Endodermal cell (in vitro differentiated cells): ENCODE measurements at regions not wholly inside any gene's neighbourhood (a gene's known extent, or its start where the extent isn't known, plus 50 kb on each side); places are given as distances from the start of the nearest gene placed in this dataset.

Experiments used
- DNase-seq: peaks from one replicate; pipeline ENCODE4 v3.0.0-alpha.2; 2017
- H3K27ac ChIP-seq: 2 replicates; pipeline ENCODE4 v1.5.1; 2013; ENCODE audit warnings: mild to moderate bottlenecking, low read depth, low read length, moderate library complexity
- H3K27me3 ChIP-seq: 2 replicates; pipeline ENCODE4 v1.6.1; 2013; ENCODE audit warnings: mild to moderate bottlenecking, low read length, moderate library complexity; ENCODE audit not compliant: insufficient read depth, control insufficient read depth, poor library complexity, severe bottlenecking
- H3K36me3 ChIP-seq: 2 replicates; pipeline ENCODE4 v1.7.0; 2013; ENCODE audit warnings: mild to moderate bottlenecking, low read length, moderate library complexity; ENCODE audit not compliant: control insufficient read depth, insufficient read depth
- H3K4me1 ChIP-seq: one replicate; pipeline ENCODE4 v1.7.0; 2013; ENCODE audit warnings: low read length; ENCODE audit not compliant: control insufficient read depth, insufficient read depth
- H3K4me3 ChIP-seq: 2 replicates; pipeline ENCODE4 v1.5.1; 2013; ENCODE audit warnings: mild to moderate bottlenecking, low read length, moderate library complexity
- H3K9ac ChIP-seq: 2 replicates; pipeline ENCODE4 v1.6.1; 2013; ENCODE audit warnings: mild to moderate bottlenecking, low read length, moderate library complexity; ENCODE audit not compliant: poor library complexity, severe bottlenecking; ENCODE audit errors: extremely low read depth
- H3K9me3 ChIP-seq: 2 replicates; pipeline ENCODE4 v1.6.1; 2013; ENCODE audit warnings: mild to moderate bottlenecking, low read length, moderate library complexity; ENCODE audit not compliant: control insufficient read depth
- H3K27ac Mint-ChIP-seq: 2 replicates; pipeline ENCODE4 v1.8.0; 2020; ENCODE audit warnings: mixed read lengths
- H3K27me3 Mint-ChIP-seq: 2 replicates; pipeline ENCODE4 v1.8.0; 2021; ENCODE audit warnings: mild to moderate bottlenecking, mixed read lengths; ENCODE audit not compliant: insufficient read depth
- H3K36me3 Mint-ChIP-seq: 2 replicates; pipeline ENCODE4 v1.8.0; 2020; ENCODE audit warnings: low read depth, mixed read lengths
- H3K4me1 Mint-ChIP-seq: 2 replicates; pipeline ENCODE4 v1.8.0; 2020; ENCODE audit warnings: mixed read lengths
- H3K4me3 Mint-ChIP-seq: 2 replicates; pipeline ENCODE4 v1.8.0; 2020; ENCODE audit warnings: mild to moderate bottlenecking, moderate library complexity, mixed read lengths
- H3K9me3 Mint-ChIP-seq: 2 replicates; pipeline ENCODE4 v1.8.0; 2020; ENCODE audit warnings: mild to moderate bottlenecking, mixed read lengths
- CTCF ChIP-seq: fragments of 200-600 bp; sonication (generic); conservative IDR thresholded peaks from 2 replicates; pipeline ENCODE4 v1.5.0; 2021; ENCODE audit warnings: antibody characterized with exemption, mild to moderate bottlenecking
- WGBS, 2 experiments: methylation state at CpG; one replicate each; pipeline versions ENCODE4 v1.1.5 to v1.1.7; 2013; ENCODE audit warnings: missing lambda C conversion rate in 2 of 2, mixed read lengths in 1 of 2; ENCODE audit not compliant: insufficient coverage in 1 of 2, insufficient read length in 1 of 2; 5-methylcytosine and 5-hydroxymethylcytosine counted together

- H3K4me3 Mint-ChIP-seq, result no peak overlapping the region
- H3K4me3 ChIP-seq, result no peak overlapping the region
- no peaks in the 10 kb centered on the region for H3K9me3 ChIP-seq
- H3K27me3 Mint-ChIP-seq, result peaks cover 2% of the 10 kb centered on the region
- peaks cover 6% of the 10 kb centered on the region for H3K27me3 ChIP-seq
- H3K9me3 Mint-ChIP-seq, result no peaks in the 10 kb centered on the region
- no peaks in the 10 kb centered on the region for H3K4me1 ChIP-seq
- peaks cover 25% of the 10 kb centered on the region for H3K4me1 Mint-ChIP-seq
- H3K9ac ChIP-seq, result no peak overlapping the region
- peak; percentile 32 for DNase-seq
- 83 to 100% methylated on average over 2 of the region's 2 CpGs for WGBS, 2 experiments
- no peaks in the 10 kb centered on the region for H3K36me3 Mint-ChIP-seq
- TF ChIP-seq CTCF, result no peak
- H3K36me3 ChIP-seq, result no peaks in the 10 kb centered on the region
- H3K27ac ChIP-seq, result no peak overlapping the region
- H3K27ac Mint-ChIP-seq, result no peak overlapping the region
Observed at GRCh38 chr9:73243078-73243477, 91.4 kb downstream of the ANXA1 start.

- no peak overlapping the region for H3K4me3 ChIP-seq
- Mint-ChIP-seq H3K4me3 (no peak overlapping the region), H3K27me3 (no peaks in the 10 kb centered on the region), H3K27ac (no peak overlapping the region), H3K9me3 (peaks cover 14% of the 10 kb centered on the region), H3K36me3 (no peaks in the 10 kb centered on the region), H3K4me1 (no peaks in the 10 kb centered on the region)
- H3K9me3 ChIP-seq, result no peaks in the 10 kb centered on the region
- H3K36me3 ChIP-seq, result no peaks in the 10 kb centered on the region
- 92 to 94% methylated on average over 4 to 12 of the region's 13 CpGs for WGBS, 2 experiments
- no peak for TF ChIP-seq CTCF
- H3K9ac ChIP-seq, result no peak overlapping the region
- H3K27me3 ChIP-seq, result no peaks in the 10 kb centered on the region
- no peak overlapping the region for H3K27ac ChIP-seq
- no peaks in the 10 kb centered on the region for H3K4me1 ChIP-seq
- DNase-seq, result no peak
Observed at GRCh38 chr9:73259086-73259696, 107.5 kb downstream of the ANXA1 start.

- Histone ChIP-seq H3K36me3 (no peaks in the 10 kb centered on the region), H3K4me1 (no peaks in the 10 kb centered on the region), H3K27me3 (no peaks in the 10 kb centered on the region), H3K4me3 (no peak overlapping the region), H3K27ac (no peak overlapping the region), H3K9ac (no peak overlapping the region), H3K9me3 (no peaks in the 10 kb centered on the region)
- H3K9me3 Mint-ChIP-seq, result peaks cover 4% of the 10 kb centered on the region
- no peak overlapping the region for H3K4me3 Mint-ChIP-seq
- H3K27ac Mint-ChIP-seq, result no peak overlapping the region
- H3K36me3 Mint-ChIP-seq, result no peaks in the 10 kb centered on the region
- H3K27me3 Mint-ChIP-seq, result no peaks in the 10 kb centered on the region
- no peak for TF ChIP-seq CTCF
- DNase-seq, result no peak
- H3K4me1 Mint-ChIP-seq, result no peaks in the 10 kb centered on the region
Observed at GRCh38 chr9:73260506-73260905, 108.8 kb downstream of the ANXA1 start.
